ENCODE measurements at regions not wholly inside any gene's neighbourhood (a gene's known extent, or its start where the extent isn't known, plus 50 kb on each side); places are given as distances from the start of the nearest gene placed in this dataset.
"Not testable (repeated sequence)": the region's sequence is repeated elsewhere in the genome, so short reads cannot be mapped to it uniquely, and the experiment has no call there.

DNA sequence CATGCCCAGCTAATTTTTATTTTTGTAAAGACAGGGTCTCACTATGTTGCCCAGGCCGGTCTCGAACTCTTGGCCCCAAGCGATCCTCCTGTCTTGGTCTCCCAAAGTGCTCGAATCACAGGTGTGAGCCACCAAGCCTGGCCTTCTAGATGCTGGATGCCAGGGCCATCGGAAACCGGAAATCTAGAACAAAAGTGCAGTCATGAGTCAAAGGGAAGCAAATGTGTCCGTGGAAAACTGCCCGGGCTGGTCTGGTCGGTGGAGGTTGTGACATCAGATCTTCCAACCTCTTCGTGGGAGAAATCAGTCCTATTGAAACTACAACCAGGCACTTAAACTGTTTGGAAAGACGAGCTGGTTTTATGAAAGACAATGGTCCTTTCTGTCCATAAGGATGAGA is 92.3 kb upstream of the SHOX start:
- no peak for DNase-seq
- Histone ChIP-seq H3K36me3 (ENCODE audit: control insufficient read depth in 3 of 3, insufficient read depth in 2 of 3, low read depth in 1 of 3, low read length in 3 of 3) (no peaks in the 10 kb centered on the region), H3K27me3 (ENCODE audit: control insufficient read depth in 3 of 3, insufficient read depth in 3 of 3, low read length in 3 of 3) (no peaks in the 10 kb centered on the region), H3K9me3 (ENCODE audit: control insufficient read depth in 2 of 2, insufficient read depth in 1 of 2, low read depth in 1 of 2, low read length in 1 of 2) (peaks cover 0 to 6% of the 10 kb centered on the region in 2 donors), H3K4me3 (ENCODE audit: low read depth in 1 of 3, low read length in 3 of 3) (no peak overlapping the region), H3K4me1 (ENCODE audit: control insufficient read depth in 3 of 3, insufficient read depth in 2 of 3, low read depth in 1 of 3, low read length in 2 of 3) (no peaks in the 10 kb centered on the region), H3K27ac (ENCODE audit: low read depth in 1 of 3, low read length in 2 of 3) (no peak overlapping the region)
- WGBS, 3 donors = 79 to 86% (median 82%) methylated on average over 11 of the region's 11 CpGs
- no peak for FAIRE-seq

DNA sequence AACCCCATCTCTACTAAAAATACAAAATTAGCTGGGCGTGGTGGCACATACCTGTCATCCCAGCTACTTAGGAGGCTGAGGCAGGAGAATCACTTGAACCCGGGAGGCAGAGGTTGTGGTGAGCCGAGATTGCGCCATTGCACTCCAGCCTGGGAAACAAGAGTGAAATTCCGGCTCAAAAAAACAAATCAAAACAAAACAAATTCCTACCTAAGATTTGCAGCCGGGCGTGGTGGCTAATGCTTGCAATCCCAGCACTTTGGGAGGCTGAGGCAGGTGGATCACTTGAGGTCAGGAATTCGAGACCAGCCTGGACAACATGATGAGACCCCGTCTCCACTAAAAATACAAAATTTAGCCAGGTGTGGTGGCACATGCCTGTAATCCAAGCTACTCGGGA is 89.6 kb upstream of the SHOX start:
- H3K4me1 ChIP-seq (ENCODE audit: control insufficient read depth in 3 of 3, insufficient read depth in 2 of 3, low read depth in 1 of 3, low read length in 2 of 3); H3K4me3 ChIP-seq (ENCODE audit: low read depth in 1 of 3, low read length in 3 of 3); DNase-seq; H3K9me3 ChIP-seq (ENCODE audit: control insufficient read depth in 2 of 2, insufficient read depth in 1 of 2, low read depth in 1 of 2, low read length in 1 of 2); H3K27ac ChIP-seq (ENCODE audit: low read depth in 1 of 3, low read length in 2 of 3); H3K27me3 ChIP-seq (ENCODE audit: control insufficient read depth in 3 of 3, insufficient read depth in 3 of 3, low read length in 3 of 3); FAIRE-seq; H3K36me3 ChIP-seq (ENCODE audit: control insufficient read depth in 3 of 3, insufficient read depth in 2 of 3, low read depth in 1 of 3, low read length in 3 of 3): not testable (repeated sequence)
- 83 to 90% (median 89%) methylated on average over 10 of the region's 10 CpGs for WGBS, 3 donors

DNA sequence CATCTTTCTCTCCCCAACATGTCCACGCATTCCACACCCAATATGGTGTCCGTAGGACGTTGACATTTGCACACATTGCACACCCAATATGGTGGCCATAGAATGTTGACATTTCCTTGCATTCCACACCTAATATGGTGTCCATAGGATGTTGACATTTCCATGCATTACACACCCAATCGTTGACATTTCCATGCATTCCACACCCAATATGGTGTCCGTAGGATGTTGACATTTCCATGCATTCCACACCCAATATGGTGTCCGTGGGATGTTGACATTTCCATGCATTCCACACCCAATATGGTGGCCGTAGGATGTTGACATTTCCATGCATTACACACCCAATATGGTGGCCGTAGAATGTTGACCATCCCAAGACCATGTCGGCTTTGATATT is 88.4 kb upstream of the SHOX start:
- FAIRE-seq = no peak
- Histone ChIP-seq H3K27ac (ENCODE audit: low read depth in 1 of 3, low read length in 2 of 3) (no peak overlapping the region), H3K4me1 (ENCODE audit: control insufficient read depth in 3 of 3, insufficient read depth in 2 of 3, low read depth in 1 of 3, low read length in 2 of 3) (no peaks in the 10 kb centered on the region), H3K4me3 (ENCODE audit: low read depth in 1 of 3, low read length in 3 of 3) (no peak overlapping the region), H3K9me3 (ENCODE audit: control insufficient read depth in 2 of 2, insufficient read depth in 1 of 2, low read depth in 1 of 2, low read length in 1 of 2) (peaks cover 0 to 7% of the 10 kb centered on the region in 2 donors), H3K36me3 (ENCODE audit: control insufficient read depth in 3 of 3, insufficient read depth in 2 of 3, low read depth in 1 of 3, low read length in 3 of 3) (no peaks in the 10 kb centered on the region), H3K27me3 (ENCODE audit: control insufficient read depth in 3 of 3, insufficient read depth in 3 of 3, low read length in 3 of 3) (no peaks in the 10 kb centered on the region)
- WGBS, 3 donors = 85 to 88% (median 86%) methylated on average over 9 of the region's 9 CpGs
- no peak for DNase-seq

DNA sequence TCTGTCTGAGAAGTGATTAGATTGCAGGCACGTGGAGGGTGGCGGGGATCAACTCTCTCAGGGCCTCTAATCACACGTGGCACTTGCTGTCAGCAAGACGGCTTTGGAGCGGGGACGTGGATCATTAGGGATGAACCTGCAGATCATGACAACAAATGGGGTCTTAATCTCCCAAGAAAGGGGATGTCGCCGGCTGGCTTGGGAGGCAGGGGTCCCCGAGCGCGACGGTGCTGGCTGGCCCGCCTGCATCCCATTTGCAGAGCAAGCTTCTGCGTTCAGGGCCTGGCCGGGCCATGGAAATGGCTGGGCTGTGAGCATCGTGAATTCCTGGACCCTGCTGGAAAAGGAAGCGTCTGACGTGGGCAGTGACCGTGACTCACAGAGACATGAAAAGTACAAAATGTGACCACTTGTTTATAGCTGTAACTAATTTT is 85.1 kb upstream of the SHOX start:
- WGBS, 3 donors = 55 to 68% (median 63%) methylated on average over 19 of the region's 19 CpGs
- Histone ChIP-seq H3K4me3 (ENCODE audit: low read depth in 1 of 3, low read length in 3 of 3) (no peak overlapping the region), H3K4me1 (ENCODE audit: control insufficient read depth in 3 of 3, insufficient read depth in 2 of 3, low read depth in 1 of 3, low read length in 2 of 3) (no peaks in the 10 kb centered on the region), H3K27me3 (ENCODE audit: control insufficient read depth in 3 of 3, insufficient read depth in 3 of 3, low read length in 3 of 3) (no peaks in the 10 kb centered on the region), H3K36me3 (ENCODE audit: control insufficient read depth in 3 of 3, insufficient read depth in 2 of 3, low read depth in 1 of 3, low read length in 3 of 3) (no peaks in the 10 kb centered on the region), H3K27ac (ENCODE audit: low read depth in 1 of 3, low read length in 2 of 3) (no peak overlapping the region), H3K9me3 (ENCODE audit: control insufficient read depth in 2 of 2, insufficient read depth in 1 of 2, low read depth in 1 of 2, low read length in 1 of 2) (peaks cover 0 to 3% of the 10 kb centered on the region in 2 donors)
- DNase-seq (no peak), FAIRE-seq (no peak)

DNA sequence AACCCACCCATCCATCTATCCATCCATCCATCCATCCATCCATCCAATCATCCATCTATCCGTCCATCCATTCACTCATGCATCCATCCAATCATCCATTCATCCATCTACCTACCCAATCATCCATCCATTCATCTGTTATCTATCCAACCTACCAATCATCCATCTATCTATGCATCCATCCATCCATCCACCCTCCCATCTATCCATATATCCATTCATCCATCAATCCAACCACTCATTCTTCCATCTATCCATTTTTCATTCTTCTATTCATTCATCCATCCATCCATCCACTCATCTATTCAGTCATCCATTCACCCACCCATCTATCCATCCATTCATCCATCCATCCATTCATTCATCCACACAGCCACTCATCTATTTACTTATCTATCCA is 80.1 kb upstream of the SHOX start:
- no peaks in the 10 kb centered on the region for H3K36me3 ChIP-seq (ENCODE audit: control insufficient read depth in 3 of 3, insufficient read depth in 2 of 3, low read depth in 1 of 3, low read length in 3 of 3)
- 71 to 93% (median 77%) methylated on average over 1 of the region's 1 CpG for WGBS, 3 donors
- no peak for DNase-seq
- peaks cover 1 to 4% of the 10 kb centered on the region in 2 donors for H3K9me3 ChIP-seq (ENCODE audit: control insufficient read depth in 2 of 2, insufficient read depth in 1 of 2, low read depth in 1 of 2, low read length in 1 of 2)
- FAIRE-seq = no peak
- no peaks in the 10 kb centered on the region for H3K27me3 ChIP-seq (ENCODE audit: control insufficient read depth in 3 of 3, insufficient read depth in 3 of 3, low read length in 3 of 3)
- no peak overlapping the region for H3K4me3 ChIP-seq (ENCODE audit: low read depth in 1 of 3, low read length in 3 of 3)
- no peak overlapping the region for H3K27ac ChIP-seq (ENCODE audit: low read depth in 1 of 3, low read length in 2 of 3)
- no peaks in the 10 kb centered on the region for H3K4me1 ChIP-seq (ENCODE audit: control insufficient read depth in 3 of 3, insufficient read depth in 2 of 3, low read depth in 1 of 3, low read length in 2 of 3)

DNA sequence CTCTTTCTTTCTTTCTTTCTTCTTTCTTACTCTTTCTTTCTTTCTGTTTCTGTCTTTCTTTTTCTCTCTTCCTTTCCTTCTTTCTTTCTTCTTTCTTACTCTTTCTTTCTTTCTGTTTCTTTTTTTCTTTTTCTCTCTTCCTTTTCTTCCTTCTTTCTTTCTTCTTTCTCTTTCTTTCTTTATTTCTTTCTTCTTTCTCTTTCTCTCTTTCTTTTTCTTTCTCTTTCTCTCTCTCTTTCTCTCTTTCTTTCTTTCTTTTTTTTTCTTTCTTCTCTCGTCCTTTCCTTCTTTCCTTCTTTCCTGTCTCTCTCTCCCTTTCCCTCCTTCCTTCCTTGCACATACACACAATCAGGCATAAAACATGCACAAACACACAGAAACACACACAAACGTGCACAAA is 79.3 kb upstream of the SHOX start:
- FAIRE-seq (no peak), DNase-seq (no peak)
- Histone ChIP-seq H3K4me3 (ENCODE audit: low read depth in 1 of 3, low read length in 3 of 3) (no peak overlapping the region), H3K4me1 (ENCODE audit: control insufficient read depth in 3 of 3, insufficient read depth in 2 of 3, low read depth in 1 of 3, low read length in 2 of 3) (no peaks in the 10 kb centered on the region), H3K9me3 (ENCODE audit: control insufficient read depth in 2 of 2, insufficient read depth in 1 of 2, low read depth in 1 of 2, low read length in 1 of 2) (peaks cover 1 to 4% of the 10 kb centered on the region in 2 donors), H3K27me3 (ENCODE audit: control insufficient read depth in 3 of 3, insufficient read depth in 3 of 3, low read length in 3 of 3) (no peaks in the 10 kb centered on the region), H3K36me3 (ENCODE audit: control insufficient read depth in 3 of 3, insufficient read depth in 2 of 3, low read depth in 1 of 3, low read length in 3 of 3) (no peaks in the 10 kb centered on the region), H3K27ac (ENCODE audit: low read depth in 1 of 3, low read length in 2 of 3) (no peak overlapping the region)
- 60 to 69% (median 64%) methylated on average over 2 of the region's 2 CpGs for WGBS, 3 donors

DNA sequence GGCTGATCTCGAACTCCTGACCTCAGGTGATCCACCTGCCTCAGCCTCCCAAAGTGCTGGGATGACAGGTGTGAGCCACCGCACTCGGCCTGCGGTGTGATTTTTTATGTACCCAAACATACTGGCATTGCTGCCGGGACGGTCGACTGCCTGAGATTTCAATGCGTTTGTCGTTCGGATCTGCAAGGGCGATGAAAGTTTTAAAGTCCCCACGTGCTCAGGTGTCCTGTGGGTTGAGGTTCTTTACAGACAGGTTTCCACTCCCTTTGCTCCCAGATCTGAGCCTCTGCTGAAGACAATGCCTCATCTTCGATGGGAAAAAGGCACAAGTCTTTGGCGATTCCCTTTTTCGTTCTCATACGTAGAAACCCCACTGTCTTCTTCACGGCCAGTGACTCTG is 78.1 kb upstream of the SHOX start:
- no peaks in the 10 kb centered on the region for H3K4me1 ChIP-seq (ENCODE audit: control insufficient read depth in 3 of 3, insufficient read depth in 2 of 3, low read depth in 1 of 3, low read length in 2 of 3)
- 91 to 96% (median 93%) methylated on average over 17 of the region's 17 CpGs for WGBS, 3 donors

DNA sequence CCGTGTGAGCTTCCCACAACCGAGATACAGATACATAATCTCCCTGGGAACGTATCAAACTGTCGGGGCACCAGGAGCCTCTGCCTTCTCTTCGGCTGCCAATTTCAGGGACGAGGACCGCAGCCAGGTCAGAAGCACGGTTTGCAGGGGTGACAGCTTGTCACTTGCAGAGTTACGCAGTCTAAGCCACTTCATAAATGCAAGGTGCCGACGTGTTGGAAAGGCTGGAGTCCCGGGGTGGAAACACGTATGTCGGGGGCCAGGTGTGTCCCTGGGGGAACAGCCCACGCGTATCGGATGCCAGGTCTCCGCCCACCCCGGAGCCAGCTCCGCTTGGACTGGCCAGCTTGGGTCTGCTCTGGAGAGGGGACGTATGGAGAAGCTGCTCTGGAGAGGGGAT is 76.3 kb upstream of the SHOX start:
- Histone ChIP-seq H3K9me3 (ENCODE audit: control insufficient read depth in 2 of 2, insufficient read depth in 1 of 2, low read depth in 1 of 2, low read length in 1 of 2) (peaks cover 1 to 4% of the 10 kb centered on the region in 2 donors), H3K4me1 (ENCODE audit: control insufficient read depth in 3 of 3, insufficient read depth in 2 of 3, low read depth in 1 of 3, low read length in 2 of 3) (no peaks in the 10 kb centered on the region), H3K4me3 (ENCODE audit: low read depth in 1 of 3, low read length in 3 of 3) (no peak overlapping the region), H3K27ac (ENCODE audit: low read depth in 1 of 3, low read length in 2 of 3) (no peak overlapping the region), H3K27me3 (ENCODE audit: control insufficient read depth in 3 of 3, insufficient read depth in 3 of 3, low read length in 3 of 3) (no peaks in the 10 kb centered on the region), H3K36me3 (ENCODE audit: control insufficient read depth in 3 of 3, insufficient read depth in 2 of 3, low read depth in 1 of 3, low read length in 3 of 3) (no peaks in the 10 kb centered on the region)
- FAIRE-seq = no peak
- DNase-seq = no peak
- 89 to 92% (median 89%) methylated on average over 21 of the region's 21 CpGs for WGBS, 3 donors

More for the DNA sequence above, 78.1 kb upstream of the SHOX start:
- Histone ChIP-seq H3K27me3 (ENCODE audit: control insufficient read depth in 3 of 3, insufficient read depth in 3 of 3, low read length in 3 of 3) (no peaks in the 10 kb centered on the region), H3K4me3 (ENCODE audit: low read depth in 1 of 3, low read length in 3 of 3) (no peak overlapping the region), H3K9me3 (ENCODE audit: control insufficient read depth in 2 of 2, insufficient read depth in 1 of 2, low read depth in 1 of 2, low read length in 1 of 2) (peaks cover 1 to 4% of the 10 kb centered on the region in 2 donors), H3K36me3 (ENCODE audit: control insufficient read depth in 3 of 3, insufficient read depth in 2 of 3, low read depth in 1 of 3, low read length in 3 of 3) (no peaks in the 10 kb centered on the region), H3K27ac (ENCODE audit: low read depth in 1 of 3, low read length in 2 of 3) (no peak overlapping the region)
- FAIRE-seq = no peak
- no peak for DNase-seq
